HUES6 (cell line): ENCODE measurements at regions not wholly inside any gene's neighbourhood (a gene's known extent, or its start where the extent isn't known, plus 50 kb on each side); places are given as distances from the start of the nearest gene placed in this dataset.

Source experiments
- H3K27ac ChIP-seq: 2 replicates; pipeline ENCODE4 v1.7.0; 2013; ENCODE audit warnings: low read depth, mild to moderate bottlenecking, low read length, inconsistent platforms
- H3K27me3 ChIP-seq: 2 replicates; pipeline ENCODE4 v1.6.1; 2013; ENCODE audit warnings: low read length; ENCODE audit not compliant: control insufficient read depth, insufficient read depth
- H3K36me3 ChIP-seq: 2 replicates; pipeline ENCODE4 v1.6.1; 2013; ENCODE audit warnings: low read length; ENCODE audit not compliant: control insufficient read depth, insufficient read depth
- H3K4me1 ChIP-seq: 2 replicates; pipeline ENCODE4 v1.6.1; 2013; ENCODE audit warnings: low read length; ENCODE audit not compliant: control insufficient read depth, insufficient read depth
- H3K4me3 ChIP-seq: 2 replicates; pipeline ENCODE4 v1.5.1; 2013; ENCODE audit warnings: low read depth, low read length
- H3K9ac ChIP-seq: one replicate; pipeline ENCODE4 v1.6.1; 2013; ENCODE audit warnings: mild to moderate bottlenecking, low read length
- H3K9me3 ChIP-seq: 2 replicates; pipeline ENCODE4 v1.6.1; 2013; ENCODE audit warnings: low read depth, low read length; ENCODE audit not compliant: control insufficient read depth, insufficient read depth

GRCh38 chr5:90166816-90167215, 242.7 kb downstream of the CETN3 start:
- H3K4me1 ChIP-seq = peaks cover 21% of the 10 kb centered on the region
- H3K27me3 ChIP-seq = no peaks in the 10 kb centered on the region
- no peak overlapping the region for H3K27ac ChIP-seq
- no peaks in the 10 kb centered on the region for H3K9me3 ChIP-seq
- no peaks in the 10 kb centered on the region for H3K36me3 ChIP-seq
- no peak overlapping the region for H3K4me3 ChIP-seq
- H3K9ac ChIP-seq = no peak overlapping the region

GRCh38 chr5:90162324-90162723, 247.2 kb downstream of the CETN3 start:
- Histone ChIP-seq H3K4me3 (no peak overlapping the region), H3K4me1 (peaks cover 24% of the 10 kb centered on the region), H3K27me3 (no peaks in the 10 kb centered on the region), H3K9ac (no peak overlapping the region), H3K9me3 (no peaks in the 10 kb centered on the region), H3K27ac (no peak overlapping the region), H3K36me3 (no peaks in the 10 kb centered on the region)

DNA sequence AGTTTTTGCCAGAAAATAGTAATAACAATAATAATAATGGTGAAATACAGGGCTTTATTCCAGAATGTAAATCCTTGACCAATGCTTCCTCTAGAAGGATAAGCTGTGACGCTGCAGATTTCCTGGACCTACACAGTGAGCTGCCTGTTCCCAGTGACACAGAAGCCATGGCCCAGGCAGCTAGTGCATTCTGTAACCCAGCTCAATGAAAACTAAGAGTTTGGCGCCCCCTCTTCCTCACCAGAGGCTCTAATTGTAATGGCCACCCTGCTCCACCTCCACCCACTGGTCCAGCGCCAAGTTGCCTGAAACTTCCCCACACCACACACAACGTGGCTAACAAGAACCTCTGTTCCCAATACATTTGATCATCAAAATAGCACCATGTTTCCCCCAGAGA, 248.1 kb downstream of the CETN3 start:
- H3K9ac ChIP-seq = no peak overlapping the region
- no peak overlapping the region for H3K27ac ChIP-seq
- peaks cover 24% of the 10 kb centered on the region for H3K4me1 ChIP-seq
- H3K9me3 ChIP-seq = no peaks in the 10 kb centered on the region
- no peak overlapping the region for H3K4me3 ChIP-seq
- H3K36me3 ChIP-seq = no peaks in the 10 kb centered on the region
- no peaks in the 10 kb centered on the region for H3K27me3 ChIP-seq

DNA sequence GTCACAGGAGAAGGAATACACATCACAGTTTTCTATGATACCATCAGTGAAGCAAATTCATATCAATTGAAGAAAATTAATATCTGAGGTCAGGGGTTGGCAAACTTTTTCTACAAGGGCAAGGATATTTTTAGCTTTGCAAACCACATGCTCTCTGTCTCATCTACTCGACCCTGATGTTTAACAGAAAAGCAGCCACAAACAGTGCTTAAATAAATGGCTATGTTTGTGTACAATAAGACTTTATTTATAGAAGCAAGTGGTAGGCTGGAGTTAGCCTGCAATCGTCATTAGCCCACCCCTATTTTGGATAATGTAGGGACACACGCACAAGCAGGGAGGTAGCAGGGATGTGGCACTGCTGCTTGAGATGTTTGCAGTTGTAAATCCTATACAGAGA, 251.4 kb downstream of the CETN3 start:
- Histone ChIP-seq H3K27me3 (no peaks in the 10 kb centered on the region), H3K27ac (no peak overlapping the region), H3K4me3 (no peak overlapping the region), H3K36me3 (no peaks in the 10 kb centered on the region), H3K9me3 (peaks cover 6% of the 10 kb centered on the region; the same call in 1 of the 2 replicates), H3K9ac (no peak overlapping the region), H3K4me1 (peaks cover 13% of the 10 kb centered on the region)

GRCh38 chr5:90153031-90153430, 256.5 kb downstream of the CETN3 start:
- H3K27ac ChIP-seq = no peak overlapping the region

DNA sequence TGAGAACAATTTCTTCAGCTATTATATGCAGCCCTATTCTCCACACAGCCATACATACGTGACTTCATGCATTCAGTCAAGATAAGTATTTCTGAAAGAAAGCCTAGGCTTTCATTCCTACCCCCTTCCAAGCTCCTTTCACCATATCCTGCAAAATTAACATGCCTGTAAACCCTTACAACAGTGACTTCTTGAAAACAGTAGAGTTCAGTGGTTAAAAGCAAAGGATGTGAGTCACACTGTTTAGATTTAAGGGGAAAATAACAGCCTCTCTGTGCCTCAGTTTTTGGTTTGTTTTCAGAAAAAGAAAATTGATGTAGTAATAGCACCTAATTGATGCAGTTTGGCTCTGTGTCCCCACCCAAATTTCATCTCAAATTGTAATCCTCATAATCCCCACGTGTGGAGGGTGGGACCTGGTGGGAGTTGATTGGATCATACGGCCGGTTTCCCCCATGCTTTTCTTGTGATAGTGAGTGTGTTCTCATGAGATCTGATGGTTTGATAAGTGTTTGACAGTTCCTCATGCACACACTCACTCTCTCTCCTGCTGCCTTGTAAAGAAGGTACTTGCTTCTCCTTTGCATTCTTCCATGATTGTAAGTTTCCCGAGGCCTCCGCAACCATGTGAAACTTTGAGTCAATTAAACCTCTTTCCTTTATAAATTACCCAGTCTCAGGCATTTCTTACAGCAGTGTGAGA, 264.8 kb downstream of the CETN3 start:
- Histone ChIP-seq H3K4me1 (peaks cover 4% of the 10 kb centered on the region), H3K9ac (no peak overlapping the region), H3K9me3 (peaks cover 8% of the 10 kb centered on the region), H3K27me3 (no peaks in the 10 kb centered on the region), H3K36me3 (no peaks in the 10 kb centered on the region), H3K4me3 (no peak overlapping the region), H3K27ac (no peak overlapping the region)

More at GRCh38 chr5:90153031-90153430, 256.5 kb downstream of the CETN3 start:
- H3K36me3 ChIP-seq = no peaks in the 10 kb centered on the region
- no peaks in the 10 kb centered on the region for H3K27me3 ChIP-seq
- no peaks in the 10 kb centered on the region for H3K4me1 ChIP-seq
- no peak overlapping the region for H3K9ac ChIP-seq
- peaks cover 6% of the 10 kb centered on the region; the same call in 1 of the 2 replicates for H3K9me3 ChIP-seq
- H3K4me3 ChIP-seq = no peak overlapping the region

GRCh38 chr5:90142541-90142940, 267.0 kb downstream of the CETN3 start:
- Histone ChIP-seq H3K27ac (no peak overlapping the region), H3K9ac (no peak overlapping the region), H3K36me3 (no peaks in the 10 kb centered on the region), H3K4me3 (no peak overlapping the region), H3K4me1 (peaks cover 4% of the 10 kb centered on the region), H3K27me3 (no peaks in the 10 kb centered on the region), H3K9me3 (peaks cover 8% of the 10 kb centered on the region)

GRCh38 chr5:90141984-90142383, 267.6 kb downstream of the CETN3 start:
- H3K4me3 ChIP-seq = no peak overlapping the region
- no peaks in the 10 kb centered on the region for H3K36me3 ChIP-seq
- peaks cover 4% of the 10 kb centered on the region for H3K4me1 ChIP-seq
- no peaks in the 10 kb centered on the region for H3K27me3 ChIP-seq
- no peak overlapping the region for H3K9ac ChIP-seq
- no peak overlapping the region for H3K27ac ChIP-seq
- H3K9me3 ChIP-seq = peaks cover 5% of the 10 kb centered on the region

DNA sequence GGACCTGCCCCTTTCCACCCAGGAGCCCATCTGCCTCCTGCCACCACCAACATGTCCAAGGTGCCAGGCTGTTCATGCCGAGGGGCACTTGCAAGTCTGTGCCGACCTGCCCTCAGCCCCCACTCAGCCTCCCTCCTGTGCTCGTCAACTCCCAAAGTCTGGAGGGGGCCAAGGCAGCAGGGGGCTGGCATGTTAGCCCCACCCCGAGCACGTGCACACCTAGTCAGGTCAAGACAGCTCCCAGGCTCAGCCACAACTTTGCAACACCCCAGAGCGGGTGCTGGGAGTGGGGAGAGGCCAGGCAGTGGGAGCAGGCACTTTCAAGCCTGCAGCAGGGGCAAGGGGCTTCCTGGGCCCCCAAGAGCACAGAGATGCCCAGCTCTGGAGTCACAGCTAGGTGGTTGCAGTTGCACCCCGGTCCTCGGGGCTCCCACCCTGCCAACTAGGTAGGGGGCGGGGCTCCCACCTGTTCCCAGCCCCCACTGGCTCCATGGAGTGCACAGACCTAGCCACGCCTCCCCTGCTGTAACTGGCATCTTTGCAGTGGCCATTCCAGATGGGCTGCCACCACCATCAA, 272.5 kb downstream of the CETN3 start:
- no peak overlapping the region for H3K9ac ChIP-seq
- no peaks in the 10 kb centered on the region for H3K9me3 ChIP-seq
- H3K4me3 ChIP-seq = no peak overlapping the region
- H3K4me1 ChIP-seq = no peaks in the 10 kb centered on the region
- no peaks in the 10 kb centered on the region for H3K36me3 ChIP-seq
- no peak overlapping the region for H3K27ac ChIP-seq
- H3K27me3 ChIP-seq = no peaks in the 10 kb centered on the region

GRCh38 chr5:90135779-90136378, 273.7 kb downstream of the CETN3 start:
- Histone ChIP-seq H3K9me3 (no peaks in the 10 kb centered on the region), H3K27ac (no peak overlapping the region), H3K27me3 (no peaks in the 10 kb centered on the region), H3K36me3 (no peaks in the 10 kb centered on the region), H3K4me3 (no peak overlapping the region), H3K9ac (no peak overlapping the region), H3K4me1 (0 out of 2 replicates have a peak, but pooled peaks cover 6% of the 10 kb centered on the region)

DNA sequence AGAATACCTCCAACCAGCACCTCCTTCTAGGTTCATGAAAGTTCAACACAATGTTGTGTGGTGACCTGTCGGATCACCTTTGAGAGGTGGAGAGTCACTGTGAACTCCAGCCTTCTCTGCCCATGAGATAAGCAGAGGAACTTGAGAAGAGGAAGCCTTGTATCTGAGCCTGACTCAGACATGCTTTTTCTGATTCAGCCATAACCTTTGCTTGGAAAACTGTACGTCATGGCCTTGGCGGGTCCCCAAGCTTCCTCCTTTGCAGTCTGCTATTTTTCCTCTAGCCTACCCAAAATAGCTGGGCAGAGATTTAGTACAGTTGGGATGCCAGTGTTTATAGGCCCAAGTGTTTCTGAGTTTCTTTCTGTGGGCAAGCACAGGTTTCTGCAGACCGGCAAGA, 274.7 kb downstream of the CETN3 start:
- no peaks in the 10 kb centered on the region for H3K27me3 ChIP-seq
- 0 out of 2 replicates have a peak, but pooled peaks cover 6% of the 10 kb centered on the region for H3K4me1 ChIP-seq
- no peaks in the 10 kb centered on the region for H3K9me3 ChIP-seq
- no peak overlapping the region for H3K27ac ChIP-seq
- H3K9ac ChIP-seq = no peak overlapping the region
- no peak overlapping the region for H3K4me3 ChIP-seq
- no peaks in the 10 kb centered on the region for H3K36me3 ChIP-seq
